HS-5 (cell line): ENCODE measurements at regions not wholly inside any gene's neighbourhood (a gene's known extent, or its start where the extent isn't known, plus 50 kb on each side); places are given as distances from the start of the nearest gene placed in this dataset.
"Not testable (repeated sequence)": the region's sequence is repeated elsewhere in the genome, so short reads cannot be mapped to it uniquely, and the experiment has no call there.

Source experiments
- DNase-seq: peaks from one replicate; pipeline ENCODE4 v3.0.0-alpha.2; 2012; ENCODE audit warnings: low read depth

DNA sequence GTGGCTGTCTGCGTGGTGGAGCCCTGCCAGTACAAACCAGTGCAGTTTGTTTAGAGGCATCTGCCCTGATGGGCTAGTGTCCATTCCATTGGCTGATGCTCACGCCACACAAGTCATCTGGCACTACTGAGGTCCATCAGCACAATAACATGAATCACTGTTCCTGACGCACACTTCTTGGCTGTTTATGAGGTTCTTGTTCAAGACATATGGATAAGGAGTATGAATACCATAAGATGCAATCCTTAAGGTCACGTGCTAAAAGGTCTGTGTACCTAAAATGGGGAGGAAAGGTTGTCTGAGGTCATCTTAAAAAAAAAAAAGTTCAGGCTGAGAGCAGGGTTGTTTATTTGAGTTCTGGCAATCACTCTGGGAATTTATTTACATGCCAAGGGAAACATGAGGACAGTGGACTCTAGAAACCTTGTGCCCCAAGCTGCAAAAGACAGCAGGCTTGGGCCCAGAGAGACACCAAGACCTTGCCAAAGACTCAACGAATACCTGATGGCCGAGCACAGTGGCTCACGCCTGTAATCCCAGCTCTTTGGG, 54.1 kb upstream of the SHLD1 start:
- peak; percentile 94 for DNase-seq

- no peak for DNase-seq
Measured at GRCh38 chr20:5691918-5692618, 58.1 kb upstream of the SHLD1 start.

DNA sequence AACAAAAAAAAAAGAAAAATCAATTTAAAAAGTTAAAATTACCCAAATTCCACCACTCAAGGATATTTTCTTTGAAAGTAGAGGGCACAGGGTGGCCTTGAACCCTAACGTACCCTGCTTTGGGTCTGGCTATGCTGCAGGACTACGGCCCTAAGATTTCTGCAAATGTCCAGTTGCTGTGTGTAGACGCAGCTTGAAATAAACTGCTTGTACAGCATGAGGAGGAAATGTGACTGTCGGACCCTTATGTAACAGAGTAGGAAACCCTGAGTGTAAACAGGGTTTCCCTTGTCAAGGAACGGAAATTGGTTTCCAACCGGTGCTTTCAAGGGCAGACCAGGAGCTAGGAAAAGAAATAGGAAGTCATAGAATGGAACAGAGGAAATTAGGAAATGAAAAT, 60.7 kb upstream of the SHLD1 start:
- DNase-seq = no peak

DNA sequence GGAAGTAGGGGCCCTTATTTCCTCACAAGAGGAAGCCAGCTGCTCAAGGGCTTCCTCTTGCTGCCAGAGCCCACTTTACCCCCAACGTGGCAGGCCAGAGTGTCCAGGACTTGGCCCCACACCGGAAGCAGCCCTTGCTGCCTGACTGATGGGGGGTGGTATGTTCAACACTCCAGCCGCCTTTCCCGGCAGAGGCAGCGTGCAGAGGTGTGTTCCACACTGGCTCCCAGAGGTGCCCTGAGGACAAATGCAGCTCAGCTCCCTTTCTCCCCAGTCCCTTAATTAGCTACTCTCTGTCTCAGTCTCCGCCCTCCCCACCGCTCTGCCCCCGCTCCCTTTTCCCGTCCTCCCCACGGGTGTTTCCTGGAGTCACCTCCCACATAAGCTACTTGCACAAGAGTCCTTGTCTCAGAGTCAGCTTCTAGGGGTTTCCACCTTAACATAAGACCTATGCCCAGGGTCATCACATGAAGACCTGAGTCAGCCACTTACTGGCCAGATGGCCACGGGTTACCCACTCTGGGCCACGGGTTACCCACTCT, 61.7 kb upstream of the SHLD1 start:
- DNase-seq = no peak

- no peak for DNase-seq
Measured at GRCh38 chr20:5687884-5688283, 62.3 kb upstream of the SHLD1 start.

- no peak for DNase-seq
Measured at GRCh38 chr20:5686384-5687105, 63.7 kb upstream of the SHLD1 start.

DNA sequence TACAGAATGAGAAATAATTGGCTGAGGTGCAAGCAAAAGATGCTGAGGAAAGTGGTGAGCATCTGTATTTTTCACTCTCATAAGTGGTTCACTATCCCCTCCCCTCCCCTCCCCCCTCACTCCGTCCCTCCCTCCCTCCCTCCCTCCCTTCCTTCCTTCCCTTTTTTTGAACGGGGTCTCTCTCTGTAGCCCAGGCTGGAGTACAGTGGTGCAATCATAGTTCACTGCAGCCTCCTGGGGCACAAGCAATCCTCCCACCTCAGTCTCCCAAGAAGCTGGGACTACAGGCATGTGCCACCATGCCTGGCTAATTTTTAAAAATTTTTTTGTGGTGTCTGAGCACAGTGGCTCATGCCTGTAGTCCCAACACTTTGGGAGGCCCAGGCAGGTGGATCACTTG, 67.6 kb upstream of the SHLD1 start:
- not testable (repeated sequence) for DNase-seq

DNA sequence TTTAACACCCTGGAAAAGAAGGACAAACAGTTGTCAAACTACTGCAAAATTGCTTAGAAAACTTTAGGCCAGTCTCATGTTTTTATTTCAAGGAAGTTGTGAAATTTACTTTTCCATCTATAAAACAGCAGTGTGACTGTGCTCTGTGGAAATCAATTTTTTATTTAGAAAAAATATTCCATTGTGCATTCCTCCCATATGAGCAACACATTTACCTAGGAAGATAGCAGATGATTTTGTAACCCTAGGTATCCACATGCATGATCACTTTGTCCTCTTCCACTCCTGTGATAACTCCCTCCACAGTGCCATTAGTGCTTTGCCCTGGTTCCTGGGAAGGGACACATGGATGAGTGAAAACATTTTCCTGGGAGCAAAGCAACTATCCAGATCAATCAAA, 69.4 kb upstream of the GPCPD1 start:
- no peak for DNase-seq

GRCh38 chr20:5678777-5679176, 68.0 kb upstream of the GPCPD1 start:
- DNase-seq = no peak

- DNase-seq = not testable (repeated sequence)
Measured at GRCh38 chr20:5677944-5678343, 67.1 kb upstream of the GPCPD1 start.

GRCh38 chr20:5677389-5677788, 66.6 kb upstream of the GPCPD1 start:
- no peak for DNase-seq

DNA sequence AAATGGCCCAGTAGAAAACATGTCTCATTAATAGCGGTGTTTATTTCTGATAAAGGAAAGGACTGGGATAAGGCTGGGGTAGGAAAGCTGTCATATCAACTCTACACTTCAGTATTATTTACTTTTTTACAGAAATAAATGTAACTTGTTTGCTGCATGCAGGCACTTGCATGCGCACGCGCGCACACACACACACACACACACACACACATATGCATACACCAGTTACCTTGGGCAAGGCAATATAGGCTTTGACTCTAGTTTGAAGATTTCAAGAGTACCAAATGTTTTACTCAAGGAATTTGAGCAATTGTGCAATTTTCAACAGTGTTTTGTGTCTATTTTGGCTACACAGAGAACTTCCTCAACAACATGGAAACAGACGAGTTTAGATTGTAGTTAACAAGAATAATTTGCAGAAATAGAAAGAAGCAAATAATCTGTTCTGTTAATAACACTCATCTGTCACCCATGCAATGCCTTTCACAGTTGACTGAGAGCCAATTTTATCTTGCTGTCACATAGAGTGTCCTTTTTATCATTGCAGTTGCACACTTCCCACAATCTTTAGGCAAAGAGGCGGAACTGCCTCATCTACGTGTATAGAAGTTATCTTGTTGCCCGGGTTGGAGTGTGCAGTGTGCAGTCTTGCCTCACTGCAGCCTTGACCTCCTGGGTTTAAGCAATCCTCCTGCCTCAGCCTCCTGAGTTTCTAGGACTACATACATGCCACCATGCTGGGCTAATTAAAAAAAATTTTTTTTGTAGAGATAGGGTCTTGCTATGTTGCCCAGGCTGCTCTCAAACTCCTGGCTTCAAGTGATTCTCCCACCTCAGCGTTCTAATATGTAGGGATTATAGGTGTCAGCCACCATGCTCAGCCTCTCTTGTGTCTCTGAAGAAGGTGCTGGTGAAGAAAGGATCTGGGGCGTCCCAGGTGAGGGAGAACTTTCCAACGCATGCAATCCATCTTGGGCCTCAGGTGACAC, 64.6 kb upstream of the GPCPD1 start:
- no peak for DNase-seq

DNA sequence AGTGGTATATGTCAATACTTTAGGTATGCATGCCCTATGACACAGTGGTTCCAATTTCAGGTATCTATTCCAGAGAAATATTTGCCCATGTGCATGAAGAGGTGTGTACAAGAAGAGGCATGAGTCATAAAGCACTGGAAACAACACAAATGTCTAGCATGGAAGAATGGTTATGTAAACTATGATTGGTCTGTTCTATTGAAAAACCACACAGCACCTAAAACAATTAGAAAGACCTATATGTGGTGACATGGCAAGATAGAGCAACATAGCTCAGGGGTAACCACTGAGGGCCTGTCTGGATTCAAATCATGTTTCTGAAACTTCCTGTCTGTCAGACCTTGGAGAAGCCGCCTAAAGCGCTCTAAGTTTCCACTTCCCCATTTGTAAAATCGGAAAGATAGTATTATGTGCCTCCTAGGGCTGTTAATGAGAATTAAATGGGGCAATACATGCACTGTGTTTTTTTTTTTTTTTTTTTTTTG, 63.4 kb upstream of the GPCPD1 start:
- DNase-seq = no peak

DNA sequence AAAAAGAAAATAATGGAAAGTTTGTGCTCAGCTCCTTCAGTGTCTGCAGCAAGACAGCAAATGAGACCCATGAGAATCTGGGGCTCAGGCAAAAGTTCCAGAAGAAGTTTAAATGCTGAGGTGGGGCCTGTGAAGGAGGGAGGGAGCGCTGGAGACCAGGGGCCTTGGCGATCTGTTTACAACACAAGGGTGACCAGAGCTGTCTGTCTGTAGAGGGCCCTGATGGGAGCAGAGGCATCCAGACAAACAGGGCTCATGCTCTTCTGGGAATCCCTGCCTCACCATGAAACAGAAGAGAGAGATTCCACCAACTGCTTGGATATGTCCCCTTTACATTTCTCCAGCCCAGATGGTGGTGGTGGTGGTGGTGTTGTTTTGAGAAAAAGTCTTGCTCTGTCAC, 60.1 kb upstream of the GPCPD1 start:
- no peak for DNase-seq

DNA sequence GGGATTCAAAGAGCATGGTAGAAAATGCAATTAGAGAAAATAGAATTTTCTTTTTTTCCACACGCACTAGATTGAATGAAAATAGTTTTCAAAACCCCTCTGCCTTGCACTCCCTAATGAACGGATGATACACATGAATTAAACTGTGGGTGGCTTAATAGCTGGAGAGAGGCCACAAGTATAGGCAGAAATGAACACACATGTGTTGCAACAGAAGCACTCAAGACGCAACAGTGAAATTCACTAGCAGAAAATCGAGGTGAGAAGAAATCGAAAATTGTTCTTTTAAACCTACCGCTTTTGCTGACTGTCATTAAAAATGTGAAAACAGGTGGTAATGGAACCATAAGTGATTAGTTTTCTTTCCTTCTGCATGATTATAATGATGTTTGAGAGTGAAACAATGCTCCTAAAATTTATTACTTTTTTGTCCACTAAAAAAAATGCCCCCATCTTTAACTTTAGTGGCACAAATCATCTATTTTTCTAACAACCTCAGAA, 59.3 kb upstream of the GPCPD1 start:
- no peak for DNase-seq

- DNase-seq = no peak
Measured at GRCh38 chr20:5668529-5668868, 57.7 kb upstream of the GPCPD1 start.

DNA sequence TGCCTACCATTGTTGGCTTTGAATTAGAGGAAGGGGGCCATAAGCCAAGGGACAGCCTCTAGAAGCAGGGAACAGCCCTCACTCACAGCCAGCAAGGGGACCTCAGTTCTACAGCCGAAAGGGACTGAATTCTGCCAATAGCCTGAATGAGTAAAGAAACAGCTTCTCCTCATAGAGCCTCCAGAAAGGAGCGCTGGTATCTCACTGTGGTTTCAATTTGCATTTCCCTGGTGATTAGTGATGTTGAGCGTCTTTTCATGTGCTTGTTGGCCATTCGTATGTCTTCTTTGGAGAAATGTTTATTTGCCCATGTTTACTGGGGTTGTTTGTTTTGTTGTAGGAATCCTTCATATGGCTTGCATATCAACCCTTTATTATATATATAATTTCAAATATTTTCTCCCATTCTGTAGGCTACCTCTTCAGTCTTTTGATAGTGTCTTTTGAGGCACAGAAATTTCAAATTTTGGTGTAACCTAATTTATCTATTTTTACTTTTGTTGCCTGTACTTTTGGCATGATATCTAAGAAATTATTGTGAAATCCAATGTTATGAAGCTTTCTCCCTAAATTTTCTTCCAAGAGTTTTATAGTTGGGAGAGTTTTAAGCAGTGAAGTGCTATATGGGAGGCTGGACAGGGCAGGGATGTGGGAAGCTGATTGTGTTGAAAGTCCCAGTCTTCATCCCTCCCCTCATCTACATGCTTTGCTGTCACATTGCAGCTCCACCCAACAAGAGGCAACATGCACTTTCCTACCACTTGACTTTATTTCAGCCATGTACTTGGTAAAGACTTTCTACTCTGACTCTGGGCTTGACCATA, 57.1 kb upstream of the GPCPD1 start:
- DNase-seq = no peak

DNA sequence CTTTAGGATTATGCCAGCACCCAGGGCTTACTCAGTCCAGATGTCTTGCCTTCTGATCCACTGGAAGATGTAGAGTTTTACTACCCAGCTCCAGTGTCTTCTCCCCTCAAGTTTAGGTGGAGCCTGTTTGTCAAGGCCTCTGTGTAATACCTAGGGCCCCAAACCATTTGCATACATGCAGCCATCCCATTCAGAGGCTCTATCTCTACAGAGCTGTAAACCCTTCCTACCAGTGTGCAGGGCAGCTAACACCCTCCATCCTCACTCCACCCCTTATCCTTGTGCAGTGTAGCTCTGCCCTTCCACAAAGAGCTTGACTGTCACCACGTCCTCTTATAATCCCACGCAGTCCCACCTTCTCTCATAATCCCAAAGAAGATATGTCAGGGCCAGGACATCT, 54.6 kb upstream of the GPCPD1 start:
- no peak for DNase-seq

GRCh38 chr20:5663396-5663795, 52.6 kb upstream of the GPCPD1 start:
- DNase-seq = no peak

DNA sequence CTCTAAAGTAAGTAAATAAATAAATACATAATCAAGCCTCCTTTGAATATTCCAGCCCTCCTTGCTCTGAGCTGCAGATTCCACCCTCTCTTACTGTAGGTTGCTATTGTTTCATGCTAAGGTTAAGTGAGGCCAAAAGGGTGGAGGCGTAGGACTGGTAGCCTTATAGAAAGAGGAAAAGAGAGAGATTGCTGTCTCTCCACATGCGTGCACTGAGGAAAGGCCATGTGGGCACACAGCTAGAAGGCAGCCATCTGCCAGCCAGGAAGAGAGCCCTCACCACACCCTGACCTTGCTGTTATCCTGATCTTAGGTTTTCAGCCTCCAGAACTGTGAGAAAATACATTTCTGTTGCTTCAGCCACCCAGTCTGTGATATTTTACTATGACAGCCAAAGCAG, 52.0 kb upstream of the GPCPD1 start:
- no peak for DNase-seq

- DNase-seq = not testable (repeated sequence)
Measured at GRCh38 chr20:5660756-5661155, 50.0 kb upstream of the GPCPD1 start.
